Adipocyte (in vitro differentiated cells): ENCODE measurements at regions not wholly inside any gene's neighbourhood (a gene's known extent, or its start where the extent isn't known, plus 50 kb on each side); places are given as distances from the start of the nearest gene placed in this dataset.

Source experiments
- DNase-seq: peaks from one replicate; pipeline ENCODE4 v3.0.0-alpha.2; 2015; ENCODE audit warnings: low read depth
- H3K27me3 ChIP-seq: replicated peaks from 2 replicates; pipeline ENCODE4 v1.7.0; 2013; ENCODE audit warnings: mild to moderate bottlenecking, low read length, moderate library complexity; ENCODE audit not compliant: control insufficient read depth, insufficient read depth
- H3K36me3 ChIP-seq: 2 replicates; pipeline ENCODE4 v1.7.0; 2013; ENCODE audit warnings: low read length, mild to moderate bottlenecking, moderate library complexity; ENCODE audit not compliant: control insufficient read depth, insufficient read depth, severe bottlenecking
- H3K4me1 ChIP-seq: 2 replicates; pipeline ENCODE4 v1.7.0; 2013; ENCODE audit warnings: mild to moderate bottlenecking, low read length, moderate library complexity; ENCODE audit not compliant: control insufficient read depth, insufficient read depth
- H3K4me3 ChIP-seq: 2 replicates; pipeline ENCODE4 v1.7.0; 2013; ENCODE audit warnings: mild to moderate bottlenecking, low read length, moderate library complexity
- H3K9ac ChIP-seq: 2 replicates; pipeline ENCODE4 v1.7.0; 2013; ENCODE audit warnings: mild to moderate bottlenecking, low read length, moderate library complexity
- H3K9me3 ChIP-seq: 2 replicates; pipeline ENCODE4 v1.7.0; 2013; ENCODE audit warnings: mild to moderate bottlenecking, low read length, moderate library complexity; ENCODE audit not compliant: control insufficient read depth

DNA sequence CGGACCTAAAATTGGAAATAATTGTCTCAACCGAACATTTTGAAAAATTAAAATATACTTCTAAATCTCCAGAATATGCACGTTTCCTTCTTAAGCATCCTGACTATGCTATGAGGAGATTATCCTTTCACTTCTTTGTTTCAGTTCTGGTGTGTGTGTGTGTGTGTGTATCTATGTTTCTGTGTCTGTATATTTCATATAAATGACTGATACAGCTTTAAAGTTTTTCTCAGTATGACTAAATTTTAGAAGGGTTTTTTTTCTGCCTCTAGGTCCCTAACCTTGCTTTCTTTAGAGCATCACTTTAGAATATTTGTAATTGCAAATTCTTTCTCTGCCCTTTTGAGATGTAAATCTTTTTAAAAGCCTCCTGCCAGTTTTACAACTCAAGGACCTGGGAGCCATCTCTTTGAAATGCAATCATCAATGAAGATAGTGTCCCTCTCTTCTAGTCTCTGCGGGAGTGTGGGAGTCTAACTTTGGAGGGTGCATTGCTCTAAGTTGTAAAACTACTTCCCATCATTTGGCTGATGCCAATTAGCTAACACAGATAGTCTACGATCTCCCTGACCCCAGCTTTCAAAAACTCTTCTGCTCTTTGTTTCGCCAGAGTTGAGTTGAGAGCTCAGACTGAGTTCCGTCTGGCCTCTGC lies 782.0 kb upstream of the ZWINT start:
- no peaks in the 10 kb centered on the region for H3K9me3 ChIP-seq
- H3K27me3 ChIP-seq = no peaks in the 10 kb centered on the region
- DNase-seq = no peak
- no peak overlapping the region for H3K4me3 ChIP-seq
- no peaks in the 10 kb centered on the region for H3K36me3 ChIP-seq
- H3K4me1 ChIP-seq = no peaks in the 10 kb centered on the region
- H3K9ac ChIP-seq = no peak overlapping the region

DNA sequence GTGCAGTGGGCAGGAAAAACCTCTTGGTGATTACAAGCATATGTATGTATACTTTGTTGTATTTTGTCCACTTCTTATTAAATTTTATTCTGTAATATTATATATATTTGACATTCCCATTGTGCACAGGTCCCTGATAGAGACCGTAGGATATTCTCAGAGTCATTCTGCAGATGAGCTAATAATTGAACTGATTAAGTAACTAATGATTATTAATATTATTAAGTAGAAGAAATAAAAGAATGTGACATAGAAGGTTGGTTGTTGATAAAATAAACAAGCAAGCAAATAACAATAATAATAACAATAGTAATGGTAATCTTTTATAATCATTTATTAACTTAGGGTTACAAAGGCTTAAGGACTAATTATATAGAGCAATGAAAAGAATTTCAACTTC lies 780.6 kb upstream of the ZWINT start:
- Histone ChIP-seq H3K4me3 (no peak overlapping the region), H3K9me3 (no peaks in the 10 kb centered on the region), H3K4me1 (no peaks in the 10 kb centered on the region), H3K9ac (no peak overlapping the region), H3K27me3 (no peaks in the 10 kb centered on the region), H3K36me3 (no peaks in the 10 kb centered on the region)
- no peak for DNase-seq

DNA sequence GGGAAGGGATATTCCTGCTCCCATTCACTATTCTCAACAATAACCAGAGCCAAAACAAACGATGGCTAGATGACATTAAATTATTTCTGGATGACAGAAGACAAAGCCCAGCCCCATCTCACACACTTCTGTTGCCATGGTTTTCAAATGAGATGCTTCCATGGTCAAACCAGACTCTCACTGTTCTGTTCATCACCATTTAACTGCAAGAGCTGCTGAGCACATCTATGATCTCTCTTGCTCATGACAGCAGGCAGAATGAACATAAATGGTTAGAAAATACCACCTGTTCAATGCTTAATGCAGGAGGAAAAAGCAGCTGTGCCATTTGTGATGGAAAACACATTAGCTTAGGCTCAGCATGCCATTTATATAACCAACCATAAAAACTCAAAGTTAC lies 758.6 kb upstream of the ZWINT start:
- no peak overlapping the region for H3K9ac ChIP-seq
- no peak overlapping the region for H3K4me3 ChIP-seq
- no peaks in the 10 kb centered on the region for H3K36me3 ChIP-seq
- H3K4me1 ChIP-seq = no peaks in the 10 kb centered on the region
- DNase-seq = no peak
- H3K27me3 ChIP-seq = no peaks in the 10 kb centered on the region
- H3K9me3 ChIP-seq = no peaks in the 10 kb centered on the region

DNA sequence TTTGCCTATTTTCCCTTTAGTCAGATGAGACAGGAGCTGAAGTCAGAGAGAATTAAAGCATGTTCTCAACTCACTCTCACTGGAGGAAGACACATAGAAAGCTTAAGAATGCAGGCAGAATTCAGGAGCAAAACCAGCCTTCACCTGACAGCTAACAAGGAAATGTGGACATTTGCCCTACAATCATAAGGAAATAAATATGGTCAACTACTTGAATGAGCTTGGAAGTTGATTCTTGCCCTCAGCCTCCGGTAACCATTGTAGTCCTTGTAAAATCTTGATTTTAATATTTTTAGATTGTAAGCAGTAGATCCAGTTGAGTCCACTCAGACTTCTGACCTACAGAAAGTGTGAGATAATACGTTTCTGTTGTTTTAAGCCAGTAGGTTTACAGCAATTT lies 752.5 kb upstream of the ZWINT start:
- Histone ChIP-seq H3K27me3 (no peaks in the 10 kb centered on the region), H3K4me3 (no peak overlapping the region), H3K36me3 (no peaks in the 10 kb centered on the region), H3K4me1 (no peaks in the 10 kb centered on the region), H3K9me3 (peaks cover 4% of the 10 kb centered on the region), H3K9ac (no peak overlapping the region)
- no peak for DNase-seq

DNA sequence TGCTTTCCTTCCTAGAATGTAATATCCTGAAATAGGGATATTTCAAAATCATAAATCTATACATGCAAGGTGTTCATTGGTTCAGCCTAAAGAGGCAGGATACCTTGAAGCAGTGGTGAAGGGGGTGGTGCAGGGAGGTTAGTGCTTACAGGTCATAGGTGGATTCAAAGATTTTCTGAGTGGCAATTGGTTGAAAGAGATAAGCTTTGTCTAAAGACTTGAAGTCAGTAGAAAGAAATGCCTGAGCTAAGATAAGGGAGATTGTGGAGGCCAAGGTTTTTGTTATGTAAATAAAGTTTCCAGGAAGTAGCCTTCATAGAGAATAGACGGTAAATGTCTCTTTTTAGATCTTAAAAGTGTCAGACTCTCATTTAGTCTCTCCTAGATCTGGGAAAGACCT lies 741.2 kb upstream of the ZWINT start:
- Histone ChIP-seq H3K4me3 (no peak overlapping the region), H3K9me3 (no peaks in the 10 kb centered on the region), H3K36me3 (no peaks in the 10 kb centered on the region), H3K4me1 (no peaks in the 10 kb centered on the region), H3K27me3 (no peaks in the 10 kb centered on the region), H3K9ac (no peak overlapping the region)
- DNase-seq = no peak

DNA sequence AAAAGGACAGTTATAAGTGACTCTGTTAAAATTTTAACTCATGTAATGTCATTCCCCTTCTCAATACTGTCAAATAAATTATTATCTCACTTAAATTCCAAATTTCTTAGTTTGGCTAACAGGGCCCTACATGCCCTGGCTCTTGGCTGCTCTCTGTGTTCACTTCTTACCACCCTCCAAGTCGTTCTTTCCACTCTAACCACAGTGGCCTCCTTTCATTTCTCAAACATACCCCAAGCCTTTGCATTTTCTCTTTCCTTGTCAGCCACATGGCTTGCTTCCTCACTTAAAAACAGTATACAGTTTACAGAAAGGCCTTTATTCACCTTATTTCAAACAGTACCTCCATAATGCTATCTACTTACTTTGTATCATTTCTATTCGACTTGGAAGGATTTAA lies 737.1 kb upstream of the ZWINT start:
- no peaks in the 10 kb centered on the region for H3K36me3 ChIP-seq
- H3K4me1 ChIP-seq = no peaks in the 10 kb centered on the region
- H3K9ac ChIP-seq = no peak overlapping the region
- no peak for DNase-seq
- no peak overlapping the region for H3K4me3 ChIP-seq
- H3K9me3 ChIP-seq = no peaks in the 10 kb centered on the region
- H3K27me3 ChIP-seq = no peaks in the 10 kb centered on the region

DNA sequence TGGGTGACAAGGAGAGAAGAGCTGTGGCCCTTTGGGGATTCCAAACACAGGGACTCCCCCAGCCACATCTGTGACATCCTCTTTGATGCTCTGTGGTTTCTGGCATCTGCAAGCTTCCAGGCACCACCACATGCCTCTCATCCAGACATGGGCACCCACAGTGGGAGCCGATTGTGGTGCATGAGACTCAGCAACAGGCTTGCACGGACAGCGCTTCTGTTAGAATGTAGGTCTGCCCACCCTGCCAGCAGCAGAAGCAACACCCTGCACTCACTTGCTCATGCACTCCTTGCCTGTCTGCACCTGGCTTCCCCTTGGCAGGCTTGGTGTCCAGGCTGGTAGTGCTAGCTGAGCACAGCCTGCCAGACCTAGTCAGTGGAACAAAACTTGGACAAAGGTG lies 735.0 kb upstream of the ZWINT start:
- no peak overlapping the region for H3K4me3 ChIP-seq
- no peaks in the 10 kb centered on the region for H3K27me3 ChIP-seq
- no peak for DNase-seq
- no peak overlapping the region for H3K9ac ChIP-seq
- H3K9me3 ChIP-seq = no peaks in the 10 kb centered on the region
- H3K36me3 ChIP-seq = no peaks in the 10 kb centered on the region
- H3K4me1 ChIP-seq = no peaks in the 10 kb centered on the region

DNA sequence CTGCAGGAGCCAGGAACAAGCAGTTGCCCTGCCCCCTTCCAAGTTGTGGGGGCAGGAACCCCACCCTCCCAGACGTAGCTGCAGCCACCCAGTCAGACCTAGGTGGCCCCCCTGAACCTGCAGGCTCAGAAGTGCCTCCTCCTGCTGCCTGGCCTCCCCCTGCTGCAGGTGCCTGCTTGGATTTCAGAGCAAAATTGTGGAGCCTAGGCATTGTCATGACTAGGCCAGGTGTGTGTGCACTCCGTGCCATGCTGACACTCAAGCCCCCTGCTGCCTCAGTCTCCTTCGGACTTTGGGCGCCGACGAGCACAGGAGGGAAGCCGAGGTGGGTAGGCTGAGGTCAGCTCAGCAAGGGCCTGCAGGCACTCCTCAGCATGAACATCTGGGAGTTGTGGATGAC lies 733.9 kb upstream of the ZWINT start:
- H3K9me3 ChIP-seq = no peaks in the 10 kb centered on the region
- H3K36me3 ChIP-seq = no peaks in the 10 kb centered on the region
- no peak overlapping the region for H3K9ac ChIP-seq
- H3K4me1 ChIP-seq = no peaks in the 10 kb centered on the region
- H3K27me3 ChIP-seq = no peaks in the 10 kb centered on the region
- no peak for DNase-seq
- no peak overlapping the region for H3K4me3 ChIP-seq

DNA sequence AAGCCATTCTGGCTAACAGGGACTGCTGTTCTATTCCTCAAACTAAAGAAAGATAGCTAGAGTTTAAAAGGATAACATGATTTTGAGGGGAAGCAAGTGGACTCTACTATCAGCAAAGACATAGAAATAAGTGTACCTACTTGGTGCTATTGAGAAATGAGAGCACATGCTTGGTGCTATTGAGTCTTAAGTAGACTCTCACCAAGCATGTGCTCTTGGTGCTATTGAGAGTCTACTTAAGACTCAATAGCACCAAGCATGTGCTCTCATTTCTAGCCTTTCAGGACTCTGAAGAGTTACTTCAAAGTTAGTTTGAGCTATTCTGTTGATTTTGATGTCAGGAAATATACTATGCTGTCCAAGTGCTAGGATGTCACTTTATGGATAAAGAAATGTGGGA lies 733.0 kb upstream of the ZWINT start:
- no peaks in the 10 kb centered on the region for H3K36me3 ChIP-seq
- no peak overlapping the region for H3K4me3 ChIP-seq
- H3K4me1 ChIP-seq = no peaks in the 10 kb centered on the region
- H3K9me3 ChIP-seq = no peaks in the 10 kb centered on the region
- no peak for DNase-seq
- no peaks in the 10 kb centered on the region for H3K27me3 ChIP-seq
- no peak overlapping the region for H3K9ac ChIP-seq

DNA sequence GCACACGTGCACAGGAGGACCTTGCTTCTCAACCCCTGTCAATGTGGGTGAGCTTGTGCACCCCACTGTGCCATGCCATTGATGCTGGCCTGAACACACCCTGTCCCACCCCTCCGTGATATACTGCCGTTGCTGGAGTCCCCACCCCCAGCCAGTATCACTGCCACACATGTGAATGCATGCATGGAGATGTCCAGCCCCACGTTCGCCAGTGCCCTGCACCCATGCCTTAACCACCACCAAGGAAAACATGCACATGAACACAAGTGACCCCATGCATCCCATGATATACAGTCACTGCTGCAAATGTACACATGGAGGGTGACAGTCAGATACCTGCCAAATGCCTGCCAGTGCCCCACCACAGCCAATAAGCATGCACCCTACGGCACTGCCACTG lies 692.5 kb upstream of the ZWINT start:
- no peaks in the 10 kb centered on the region for H3K27me3 ChIP-seq
- no peaks in the 10 kb centered on the region for H3K4me1 ChIP-seq
- H3K4me3 ChIP-seq = no peak overlapping the region
- no peaks in the 10 kb centered on the region for H3K9me3 ChIP-seq
- no peak overlapping the region for H3K9ac ChIP-seq
- no peak for DNase-seq
- no peaks in the 10 kb centered on the region for H3K36me3 ChIP-seq

DNA sequence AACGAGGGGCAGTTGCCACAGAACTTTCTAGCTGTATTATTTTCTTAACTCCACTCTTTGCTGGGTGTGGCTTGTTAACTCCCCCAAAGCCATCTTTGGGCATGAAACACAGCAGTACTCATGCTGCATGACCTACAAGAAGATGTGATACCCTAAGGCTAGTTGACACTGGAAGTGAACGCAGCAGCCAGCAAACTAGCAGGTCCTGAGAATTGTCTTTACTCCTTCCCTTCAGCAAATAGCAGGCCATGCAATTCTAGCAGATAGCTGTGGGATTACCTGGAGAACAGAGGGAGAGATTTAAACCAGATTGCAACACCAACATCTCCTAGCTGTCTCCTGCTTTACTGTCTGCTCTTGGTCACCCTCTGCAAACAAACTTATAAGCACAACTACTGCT lies 688.0 kb upstream of the ZWINT start:
- no peak for DNase-seq
- H3K27me3 ChIP-seq = no peaks in the 10 kb centered on the region
- no peaks in the 10 kb centered on the region for H3K9me3 ChIP-seq

DNA sequence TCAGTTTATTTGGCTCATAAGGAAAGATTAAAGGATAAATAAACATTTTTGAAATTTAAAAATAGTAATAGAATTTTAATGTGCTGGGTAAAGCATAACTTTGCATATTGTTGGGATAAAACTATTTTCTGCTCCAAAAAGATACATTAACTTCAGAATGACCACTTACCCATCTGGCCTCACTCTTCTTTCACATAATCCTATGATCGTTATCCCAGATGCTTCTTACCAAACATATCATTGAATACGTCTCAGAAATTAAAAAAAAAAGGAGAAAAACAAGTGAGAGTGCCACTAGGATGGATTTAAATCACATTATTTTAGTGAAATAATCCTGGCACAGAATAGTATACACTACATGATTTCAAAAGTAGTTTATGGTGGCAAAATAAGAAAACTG lies 677.5 kb upstream of the ZWINT start:
- H3K4me1 ChIP-seq = no peaks in the 10 kb centered on the region
- no peak for DNase-seq

More for the DNA sequence above, 688.0 kb upstream of the ZWINT start:
- Histone ChIP-seq H3K4me3 (no peak overlapping the region), H3K4me1 (no peaks in the 10 kb centered on the region), H3K36me3 (no peaks in the 10 kb centered on the region), H3K9ac (no peak overlapping the region)

More for the DNA sequence above, 677.5 kb upstream of the ZWINT start:
- H3K36me3 ChIP-seq = no peaks in the 10 kb centered on the region
- H3K9me3 ChIP-seq = no peaks in the 10 kb centered on the region
- no peak overlapping the region for H3K9ac ChIP-seq
- no peaks in the 10 kb centered on the region for H3K27me3 ChIP-seq
- no peak overlapping the region for H3K4me3 ChIP-seq
